GM12874 (cell line): ENCODE measurements at regions not wholly inside any gene's neighbourhood (a gene's known extent, or its start where the extent isn't known, plus 50 kb on each side); places are given as distances from the start of the nearest gene placed in this dataset.

ENCODE experiments used
- CTCF ChIP-seq: IDR thresholded peaks from 2 replicates; pipeline ENCODE4 v1.5.1; 2011; ENCODE audit warnings: low read depth, mild to moderate bottlenecking, control low read depth, low read length, moderate library complexity; ENCODE audit not compliant: insufficient read depth

DNA sequence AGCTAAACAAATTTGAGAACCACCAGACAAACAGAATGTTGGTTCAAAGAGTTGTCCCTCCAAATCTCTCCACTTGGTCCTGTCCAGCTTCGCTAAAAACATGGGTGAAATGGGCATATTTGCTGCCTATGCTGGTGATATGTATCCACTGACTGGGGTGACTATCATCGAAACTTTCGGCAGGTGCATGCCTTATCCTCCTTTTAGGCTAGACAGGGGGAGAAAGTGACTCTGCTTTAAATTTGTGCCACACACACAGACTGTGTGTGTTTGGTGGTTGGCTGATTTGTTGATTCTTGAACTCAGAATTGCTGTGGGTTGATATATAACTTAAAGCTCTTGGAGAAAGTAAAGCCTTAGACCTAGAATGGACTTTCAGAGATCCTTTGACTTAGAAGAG is 324.1 kb upstream of the NT5C1B start:
- TF ChIP-seq CTCF: no peak

- TF ChIP-seq CTCF: no peak
These were observed 323.0 kb upstream of the NT5C1B start for GRCh38 chr2:18912225-18912888.

- TF ChIP-seq CTCF: no peak
These were observed 322.0 kb upstream of the NT5C1B start for GRCh38 chr2:18911416-18911815.

- no peak for TF ChIP-seq CTCF
These were observed 321.5 kb upstream of the NT5C1B start for GRCh38 chr2:18910843-18911242.

GRCh38 chr2:18907937-18908336 is 318.6 kb upstream of the NT5C1B start:
- no peak for TF ChIP-seq CTCF

- no peak for TF ChIP-seq CTCF
These were observed 318.1 kb upstream of the NT5C1B start for GRCh38 chr2:18907508-18907907.

DNA sequence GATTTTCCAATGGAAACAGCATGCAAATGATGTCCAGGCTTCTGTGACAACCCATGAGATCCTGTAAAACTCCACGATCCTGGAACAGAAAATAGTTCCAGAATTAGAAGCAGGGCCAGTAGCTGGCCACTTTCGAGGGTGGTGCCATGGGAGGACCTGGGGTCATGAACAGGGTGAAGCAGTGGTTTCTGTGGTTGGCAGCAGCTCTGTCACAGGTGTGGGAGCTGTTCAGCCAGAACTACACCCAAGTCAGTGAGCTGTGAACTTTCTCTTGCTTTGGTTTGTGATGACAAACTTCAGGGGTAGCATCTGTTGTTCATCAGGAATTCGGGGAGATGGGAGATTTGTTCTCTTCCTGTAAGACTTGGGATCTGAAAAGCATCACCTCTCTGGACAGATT is 314.4 kb upstream of the NT5C1B start:
- no peak for TF ChIP-seq CTCF

DNA sequence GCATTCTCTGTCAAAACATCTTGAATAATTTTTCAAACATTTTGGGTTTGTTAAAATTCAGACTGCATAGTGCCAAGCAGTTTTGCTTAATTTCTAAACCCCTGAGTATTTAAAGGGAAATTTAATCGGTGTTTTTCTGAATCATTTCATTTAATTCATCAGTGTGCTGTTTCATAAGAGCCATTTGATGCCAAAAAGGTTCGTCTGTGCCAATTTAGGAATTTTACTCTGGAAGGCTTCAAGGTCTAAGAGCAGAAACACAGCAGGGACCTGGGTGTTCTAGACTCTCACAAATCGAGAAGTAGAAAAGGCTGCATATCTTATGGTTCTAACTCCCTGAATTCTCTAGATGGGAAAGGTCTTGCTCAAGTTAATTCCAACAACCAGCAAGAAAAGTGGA is 311.9 kb upstream of the NT5C1B start:
- no peak for TF ChIP-seq CTCF
